ENCODE measurements at regions not wholly inside any gene's neighbourhood (a gene's known extent, or its start where the extent isn't known, plus 50 kb on each side); places are given as distances from the start of the nearest gene placed in this dataset.

- TF ChIP-seq, protein P1, sequence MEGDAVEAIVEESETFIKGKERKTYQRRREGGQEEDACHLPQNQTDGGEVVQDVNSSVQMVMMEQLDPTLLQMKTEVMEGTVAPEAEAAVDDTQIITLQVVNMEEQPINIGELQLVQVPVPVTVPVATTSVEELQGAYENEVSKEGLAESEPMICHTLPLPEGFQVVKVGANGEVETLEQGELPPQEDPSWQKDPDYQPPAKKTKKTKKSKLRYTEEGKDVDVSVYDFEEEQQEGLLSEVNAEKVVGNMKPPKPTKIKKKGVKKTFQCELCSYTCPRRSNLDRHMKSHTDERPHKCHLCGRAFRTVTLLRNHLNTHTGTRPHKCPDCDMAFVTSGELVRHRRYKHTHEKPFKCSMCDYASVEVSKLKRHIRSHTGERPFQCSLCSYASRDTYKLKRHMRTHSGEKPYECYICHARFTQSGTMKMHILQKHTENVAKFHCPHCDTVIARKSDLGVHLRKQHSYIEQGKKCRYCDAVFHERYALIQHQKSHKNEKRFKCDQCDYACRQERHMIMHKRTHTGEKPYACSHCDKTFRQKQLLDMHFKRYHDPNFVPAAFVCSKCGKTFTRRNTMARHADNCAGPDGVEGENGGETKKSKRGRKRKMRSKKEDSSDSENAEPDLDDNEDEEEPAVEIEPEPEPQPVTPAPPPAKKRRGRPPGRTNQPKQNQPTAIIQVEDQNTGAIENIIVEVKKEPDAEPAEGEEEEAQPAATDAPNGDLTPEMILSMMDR (IDR thresholded peaks at IDR 0.05; ENCODE audit: insufficient read depth, low read length, poor library complexity, severe bottlenecking): no peak
- no peak for TF ChIP-seq EZH2phosphoT487 (conservative IDR thresholded peaks at IDR 0.05; ENCODE audit: low read length)
Measured at GRCh38 chr7:13032576-13032975, 345.1 kb downstream of the ARL4A start.

All from SU-DHL-6 (cell line).